ENCODE measurements at regions not wholly inside any gene's neighbourhood (a gene's known extent, or its start where the extent isn't known, plus 50 kb on each side); places are given as distances from the start of the nearest gene placed in this dataset.

- Mint-ChIP-seq H3K4me3 (ENCODE audit: unreplicated experiment) (no peak overlapping the region), H3K9me3 (ENCODE audit: unreplicated experiment) (no peaks in the 10 kb centered on the region), H3K36me3 (ENCODE audit: insufficient read depth, unreplicated experiment) (no peaks in the 10 kb centered on the region), H3K27ac (ENCODE audit: unreplicated experiment) (no peak overlapping the region), H3K27me3 (ENCODE audit: insufficient read depth, unreplicated experiment) (no peaks in the 10 kb centered on the region), H3K4me1 (ENCODE audit: low read depth, unreplicated experiment) (no peaks in the 10 kb centered on the region)
- no peaks in the 10 kb centered on the region for H3K4me1 ChIP-seq
- no peak overlapping the region for H3K4me3 ChIP-seq (ENCODE audit: low read depth, low read length)
- no peak for TF ChIP-seq CTCF (IDR thresholded peaks at IDR 0.05; ENCODE audit: insufficient read depth in 1 of 2, low read depth in 1 of 2, low read length in 1 of 2, severe bottlenecking in 1 of 2, unreplicated experiment in 1 of 2)
- ChIA-PET POLR2A (no interaction called here), CTCF (interaction anchor here (0.5 kb wide), 1 partner anchor 13 kb away, joined by 3 read pairs; no protein-coding TSS in a partner anchor)
- H3K27me3 ChIP-seq (replicated peaks; ENCODE audit: control insufficient read depth, insufficient read depth, low read length): no peaks in the 10 kb centered on the region
- H3K9me3 ChIP-seq: no peaks in the 10 kb centered on the region
- intact Hi-C loops (cut with micrococcal nuclease; ENCODE audit: unreplicated experiment): no loop called here
- no TSS peak for BruUV-seq (replicated peaks)
- no peak for DNase-seq
- H3K36me3 ChIP-seq (ENCODE audit: control insufficient read depth, insufficient read depth, low read length): no peaks in the 10 kb centered on the region
These were observed 55.0 kb upstream of the LBX1 start for GRCh38 chr10:101284101-101284743.

- no peak for DNase-seq
- H3K4me1 ChIP-seq: no peaks in the 10 kb centered on the region
- ChIA-PET POLR2A (no interaction called here), CTCF (no interaction called here)
- Mint-ChIP-seq H3K27ac (ENCODE audit: unreplicated experiment) (no peak overlapping the region), H3K27me3 (ENCODE audit: insufficient read depth, unreplicated experiment) (peaks cover 6% of the 10 kb centered on the region), H3K36me3 (ENCODE audit: insufficient read depth, unreplicated experiment) (no peaks in the 10 kb centered on the region), H3K9me3 (ENCODE audit: unreplicated experiment) (no peaks in the 10 kb centered on the region), H3K4me3 (ENCODE audit: unreplicated experiment) (no peak overlapping the region), H3K4me1 (ENCODE audit: low read depth, unreplicated experiment) (no peaks in the 10 kb centered on the region)
- TF ChIP-seq CTCF (IDR thresholded peaks at IDR 0.05; ENCODE audit: insufficient read depth in 1 of 2, low read depth in 1 of 2, low read length in 1 of 2, severe bottlenecking in 1 of 2, unreplicated experiment in 1 of 2): no peak
- H3K4me3 ChIP-seq (ENCODE audit: low read depth, low read length): no peak overlapping the region
- H3K27me3 ChIP-seq (replicated peaks; ENCODE audit: control insufficient read depth, insufficient read depth, low read length): no peaks in the 10 kb centered on the region
- no TSS peak for BruUV-seq (replicated peaks)
- intact Hi-C loops (cut with micrococcal nuclease; ENCODE audit: unreplicated experiment): no loop called here
- H3K36me3 ChIP-seq (ENCODE audit: control insufficient read depth, insufficient read depth, low read length): no peaks in the 10 kb centered on the region
- no peaks in the 10 kb centered on the region for H3K9me3 ChIP-seq
These were observed 55.6 kb upstream of the LBX1 start for GRCh38 chr10:101284744-101285463.

- H3K4me3 ChIP-seq (ENCODE audit: low read depth, low read length): no peak overlapping the region
- intact Hi-C loops (cut with micrococcal nuclease; ENCODE audit: unreplicated experiment): no loop called here
- Mint-ChIP-seq H3K4me3 (ENCODE audit: unreplicated experiment) (no peak overlapping the region), H3K36me3 (ENCODE audit: insufficient read depth, unreplicated experiment) (no peaks in the 10 kb centered on the region), H3K27me3 (ENCODE audit: insufficient read depth, unreplicated experiment) (peaks cover 6% of the 10 kb centered on the region), H3K9me3 (ENCODE audit: unreplicated experiment) (no peaks in the 10 kb centered on the region), H3K4me1 (ENCODE audit: low read depth, unreplicated experiment) (no peaks in the 10 kb centered on the region), H3K27ac (ENCODE audit: unreplicated experiment) (no peak overlapping the region)
- no peaks in the 10 kb centered on the region for H3K36me3 ChIP-seq (ENCODE audit: control insufficient read depth, insufficient read depth, low read length)
- no peak for DNase-seq
- POLR2A ChIA-PET: no interaction called here
- no peaks in the 10 kb centered on the region for H3K27me3 ChIP-seq (replicated peaks; ENCODE audit: control insufficient read depth, insufficient read depth, low read length)
- BruUV-seq (replicated peaks): no TSS peak
- CTCF ChIA-PET: no interaction called here
- no peaks in the 10 kb centered on the region for H3K9me3 ChIP-seq
- no peaks in the 10 kb centered on the region for H3K4me1 ChIP-seq
- no peak for TF ChIP-seq CTCF (IDR thresholded peaks at IDR 0.05; ENCODE audit: insufficient read depth in 1 of 2, low read depth in 1 of 2, low read length in 1 of 2, severe bottlenecking in 1 of 2, unreplicated experiment in 1 of 2)
These were observed 56.3 kb upstream of the LBX1 start for GRCh38 chr10:101285519-101286070.
